ENCODE measurements at regions not wholly inside any gene's neighbourhood (a gene's known extent, or its start where the extent isn't known, plus 50 kb on each side); places are given as distances from the start of the nearest gene placed in this dataset.

DNA sequence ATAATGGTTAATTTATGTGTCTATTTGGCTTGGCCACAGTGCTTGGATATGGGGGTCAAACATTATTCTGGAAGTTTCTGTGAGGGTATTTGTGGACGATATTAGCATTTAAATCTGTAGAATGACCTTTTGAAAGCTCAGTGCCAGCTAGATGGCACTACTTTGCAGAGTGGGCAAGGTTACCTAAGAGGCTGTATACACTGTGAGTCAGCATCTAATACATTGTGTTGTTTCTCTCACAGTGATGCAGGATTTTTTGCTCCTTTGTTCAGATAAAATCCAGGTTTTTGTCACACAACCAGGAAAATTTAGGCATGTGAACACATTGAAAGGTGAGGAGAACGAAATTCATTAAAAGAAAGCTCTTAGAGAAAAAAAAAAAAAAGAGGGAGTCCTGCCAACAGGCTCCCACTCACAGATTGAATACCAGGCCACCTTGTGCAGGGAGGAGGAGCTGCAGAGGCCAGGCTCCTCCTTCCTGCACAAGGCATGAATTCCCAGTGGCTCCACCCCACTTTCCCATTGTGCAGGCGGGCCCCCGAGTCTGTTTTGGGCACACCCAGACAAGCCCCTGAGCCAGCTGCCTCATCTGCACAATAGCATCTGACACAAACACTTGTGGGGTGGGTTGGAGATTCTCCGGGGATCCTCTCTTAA lies 551.0 kb upstream of the ATXN8OS start:
- no peaks in the 10 kb centered on the region for H3K4me1 Mint-ChIP-seq (ENCODE audit: low read depth)
- H3K36me3 Mint-ChIP-seq (ENCODE audit: low read depth): no peaks in the 10 kb centered on the region

DNA sequence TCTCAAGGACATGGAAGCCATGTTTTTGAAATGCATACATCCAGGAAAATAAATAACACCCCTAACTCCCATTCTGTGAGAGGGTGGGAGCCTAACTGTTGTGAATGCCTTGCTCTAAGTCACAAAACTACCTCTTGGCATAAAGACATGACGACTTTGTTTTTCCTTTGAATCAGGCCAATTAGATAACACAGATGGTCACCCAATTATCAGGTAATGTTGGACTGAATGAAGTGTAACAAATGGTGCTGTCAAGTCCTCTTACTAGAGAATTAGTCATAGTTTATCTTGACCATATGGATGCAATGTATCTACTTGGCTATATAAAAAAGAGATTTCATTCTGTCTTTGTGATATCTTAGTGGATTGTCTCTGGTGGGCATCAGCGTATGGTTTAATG lies 553.6 kb upstream of the ATXN8OS start:
- Mint-ChIP-seq H3K27ac (no peak overlapping the region), H3K4me3 (no peak overlapping the region), H3K27me3 (ENCODE audit: insufficient read depth) (peaks cover 2% of the 10 kb centered on the region; the same call in 1 of the 2 replicates), H3K9me3 (peaks cover 5% of the 10 kb centered on the region), H3K4me1 (ENCODE audit: low read depth) (no peaks in the 10 kb centered on the region), H3K36me3 (ENCODE audit: low read depth) (no peaks in the 10 kb centered on the region)
- no peak for DNase-seq
- TF ChIP-seq, protein P1, sequence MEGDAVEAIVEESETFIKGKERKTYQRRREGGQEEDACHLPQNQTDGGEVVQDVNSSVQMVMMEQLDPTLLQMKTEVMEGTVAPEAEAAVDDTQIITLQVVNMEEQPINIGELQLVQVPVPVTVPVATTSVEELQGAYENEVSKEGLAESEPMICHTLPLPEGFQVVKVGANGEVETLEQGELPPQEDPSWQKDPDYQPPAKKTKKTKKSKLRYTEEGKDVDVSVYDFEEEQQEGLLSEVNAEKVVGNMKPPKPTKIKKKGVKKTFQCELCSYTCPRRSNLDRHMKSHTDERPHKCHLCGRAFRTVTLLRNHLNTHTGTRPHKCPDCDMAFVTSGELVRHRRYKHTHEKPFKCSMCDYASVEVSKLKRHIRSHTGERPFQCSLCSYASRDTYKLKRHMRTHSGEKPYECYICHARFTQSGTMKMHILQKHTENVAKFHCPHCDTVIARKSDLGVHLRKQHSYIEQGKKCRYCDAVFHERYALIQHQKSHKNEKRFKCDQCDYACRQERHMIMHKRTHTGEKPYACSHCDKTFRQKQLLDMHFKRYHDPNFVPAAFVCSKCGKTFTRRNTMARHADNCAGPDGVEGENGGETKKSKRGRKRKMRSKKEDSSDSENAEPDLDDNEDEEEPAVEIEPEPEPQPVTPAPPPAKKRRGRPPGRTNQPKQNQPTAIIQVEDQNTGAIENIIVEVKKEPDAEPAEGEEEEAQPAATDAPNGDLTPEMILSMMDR (IDR thresholded peaks at IDR 0.05): no peak

More for the DNA sequence above, 551.0 kb upstream of the ATXN8OS start:
- TF ChIP-seq, protein P1 (IDR thresholded peaks at IDR 0.05): no peak
- peaks cover 4% of the 10 kb centered on the region for H3K9me3 Mint-ChIP-seq
- peaks cover 2% of the 10 kb centered on the region; the same call in 1 of the 2 replicates for H3K27me3 Mint-ChIP-seq (ENCODE audit: insufficient read depth)
- no peak overlapping the region for H3K27ac Mint-ChIP-seq
- DNase-seq: no peak
- H3K4me3 Mint-ChIP-seq: no peak overlapping the region

DNA sequence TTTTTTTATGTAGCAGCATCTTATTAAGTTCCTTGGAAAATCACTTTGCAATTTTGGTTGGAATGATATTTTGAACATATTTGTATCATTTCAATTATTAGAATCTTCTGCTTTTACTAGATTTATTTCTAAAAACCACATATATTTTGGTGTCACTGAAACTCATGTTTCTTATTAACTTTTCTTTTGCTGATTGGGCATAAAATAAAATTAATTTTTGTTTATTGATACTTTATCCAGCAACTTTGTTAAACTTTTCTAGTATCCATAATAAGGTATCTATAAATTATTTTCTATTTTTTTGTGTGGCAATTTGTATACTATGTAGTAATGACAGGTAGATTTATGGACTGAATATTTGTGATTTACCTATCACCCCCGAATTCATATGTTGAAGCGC lies 556.4 kb upstream of the ATXN8OS start:
- TF ChIP-seq, protein P1 (IDR thresholded peaks at IDR 0.05): no peak
- H3K27me3 Mint-ChIP-seq (ENCODE audit: insufficient read depth): peaks cover 2% of the 10 kb centered on the region; the same call in 1 of the 2 replicates
- peaks cover 10% of the 10 kb centered on the region for H3K9me3 Mint-ChIP-seq
- no peak overlapping the region for H3K4me3 Mint-ChIP-seq
- no peak overlapping the region for H3K27ac Mint-ChIP-seq
- DNase-seq: no peak
- H3K4me1 Mint-ChIP-seq (ENCODE audit: low read depth): no peaks in the 10 kb centered on the region
- H3K36me3 Mint-ChIP-seq (ENCODE audit: low read depth): no peaks in the 10 kb centered on the region

DNA sequence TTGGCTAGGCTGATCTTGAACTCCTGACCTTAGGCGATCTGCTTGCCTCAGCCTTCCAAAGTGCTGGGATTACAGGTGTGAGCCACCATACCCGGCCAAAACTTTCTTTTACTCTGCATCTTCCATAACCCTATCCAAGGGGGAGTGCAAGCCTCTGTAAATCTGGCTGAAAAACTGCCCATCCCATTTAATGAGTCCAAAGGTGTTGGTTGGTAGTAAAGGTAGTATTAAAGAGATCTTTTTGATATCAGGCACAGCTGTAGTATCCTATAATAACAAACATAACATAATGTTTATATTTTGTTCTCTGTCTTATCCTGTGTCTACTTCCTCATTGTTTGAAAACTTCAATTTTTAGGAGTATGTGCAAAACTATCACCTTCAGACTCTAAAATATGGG lies 559.8 kb upstream of the ATXN8OS start:
- Mint-ChIP-seq H3K4me1 (ENCODE audit: low read depth) (no peaks in the 10 kb centered on the region), H3K27ac (no peak overlapping the region), H3K4me3 (no peak overlapping the region), H3K36me3 (ENCODE audit: low read depth) (no peaks in the 10 kb centered on the region), H3K27me3 (ENCODE audit: insufficient read depth) (no peaks in the 10 kb centered on the region), H3K9me3 (peaks cover 6% of the 10 kb centered on the region; the same call in 1 of the 2 replicates)
- TF ChIP-seq, protein P1 (IDR thresholded peaks at IDR 0.05): no peak
- DNase-seq: no peak

DNA sequence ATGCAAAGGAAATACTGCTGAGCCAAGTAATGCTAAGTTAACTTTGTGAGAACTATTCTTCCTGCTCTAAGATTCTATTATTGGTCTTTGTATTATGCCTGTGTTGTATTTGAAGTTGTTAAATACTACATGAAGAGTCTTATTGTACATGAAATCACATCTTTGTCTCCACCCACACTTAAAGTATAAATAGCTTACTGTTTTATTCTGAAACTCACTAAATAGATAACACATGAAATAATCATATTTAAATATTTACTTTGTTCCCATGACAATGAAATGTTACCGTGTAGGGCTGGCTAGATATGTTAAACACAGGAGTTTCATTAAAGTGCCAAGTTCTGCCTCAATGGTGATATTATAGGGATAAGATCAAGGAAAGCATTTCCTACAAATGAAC lies 562.1 kb upstream of the ATXN8OS start:
- DNase-seq: no peak
- Mint-ChIP-seq H3K27me3 (ENCODE audit: insufficient read depth) (no peaks in the 10 kb centered on the region), H3K36me3 (ENCODE audit: low read depth) (no peaks in the 10 kb centered on the region), H3K27ac (no peak overlapping the region), H3K4me3 (no peak overlapping the region), H3K4me1 (ENCODE audit: low read depth) (no peaks in the 10 kb centered on the region), H3K9me3 (peaks cover 6% of the 10 kb centered on the region)
- TF ChIP-seq, protein P1 (IDR thresholded peaks at IDR 0.05): no peak
